SU-DHL-6 (cell line): ENCODE measurements at regions not wholly inside any gene's neighbourhood (a gene's known extent, or its start where the extent isn't known, plus 50 kb on each side); places are given as distances from the start of the nearest gene placed in this dataset.
"Not testable (repeated sequence)": the region's sequence is repeated elsewhere in the genome, so short reads cannot be mapped to it uniquely, and the experiment has no call there.

Experiments used
- H2AFZ ChIP-seq: fragments of 200-600 bp; sonication (generic); 2 replicates; pipeline ENCODE4 v1.6.1; 2014; ENCODE audit warnings: low read depth, mild to moderate bottlenecking, moderate library complexity, mixed read lengths, antibody characterized with exemption, low read length; ENCODE audit not compliant: severe bottlenecking
- H3F3A ChIP-seq: fragments of 200-600 bp; shearing (Covaris generic); 2 replicates; pipeline ENCODE4 v1.6.0; 2016; ENCODE audit warnings: antibody characterized with exemption, mild to moderate bottlenecking; ENCODE audit not compliant: insufficient read depth
- H3K27ac ChIP-seq: fragments of 200-600 bp; sonication (generic); 2 replicates; pipeline ENCODE4 v1.5.1; 2016; ENCODE audit warnings: low read depth, mild to moderate bottlenecking, low read length, moderate library complexity, mixed read lengths
- H3K27me3 ChIP-seq: fragments of 200-600 bp; sonication (generic), shearing (Covaris generic); 2 replicates; pipeline ENCODE4 v1.6.0; 2014; ENCODE audit warnings: mild to moderate bottlenecking, low read length
- H3K36me3 ChIP-seq: fragments of 200-600 bp; sonication (generic); 2 replicates; pipeline ENCODE4 v1.6.1; 2014; ENCODE audit warnings: mild to moderate bottlenecking, low read length, mixed read lengths
- H3K4me2 ChIP-seq: fragments of 300-600, 200-600 bp; shearing (Covaris generic), sonication (generic); 2 replicates; pipeline ENCODE4 v1.6.0; 2014; ENCODE audit warnings: low read length, low read depth, mild to moderate bottlenecking; ENCODE audit not compliant: poor library complexity, severe bottlenecking
- H3K4me3 ChIP-seq: fragments of 200-600 bp; sonication (generic); 2 replicates; pipeline ENCODE4 v1.5.1; 2014; ENCODE audit warnings: antibody characterized with exemption, low read length, mild to moderate bottlenecking, mixed read lengths; ENCODE audit not compliant: insufficient read depth, poor library complexity, severe bottlenecking
- H3K79me2 ChIP-seq: fragments of 200-600 bp; sonication (generic); 2 replicates; pipeline ENCODE4 v1.6.1; 2014; ENCODE audit warnings: mild to moderate bottlenecking, low read length, moderate library complexity; ENCODE audit not compliant: insufficient read depth
- H3K9ac ChIP-seq: fragments of 200-600 bp; sonication (generic); 2 replicates; pipeline ENCODE4 v1.7.0; 2014; ENCODE audit warnings: mild to moderate bottlenecking, low read length
- H3K9me2 ChIP-seq: fragments of 200-600 bp; sonication (generic); replicated peaks from 2 replicates; pipeline ENCODE4 v1.6.1; 2014; ENCODE audit warnings: low read length; ENCODE audit not compliant: insufficient read depth
- H3K9me3 ChIP-seq: fragments of 200-600 bp; sonication (generic); 2 replicates; pipeline ENCODE4 v1.6.1; 2014; ENCODE audit warnings: low read length, mixed read lengths; ENCODE audit not compliant: insufficient read depth
- H4K20me1 ChIP-seq: fragments of 200-600 bp; sonication (generic); 2 replicates; pipeline ENCODE4 v1.6.1; 2014; ENCODE audit warnings: low read depth, mild to moderate bottlenecking, antibody characterized with exemption, low read length, moderate library complexity, mixed read lengths
- CTCF ChIP-seq: fragments of 200-600 bp; sonication (generic); IDR thresholded peaks from one replicate; pipeline ENCODE4 v1.5.1; 2017; ENCODE audit warnings: antibody characterized with exemption, mild to moderate bottlenecking, low read length, moderate library complexity; ENCODE audit not compliant: insufficient read depth, poor library complexity, severe bottlenecking
- EZH2phosphoT487 ChIP-seq: fragments of 200-600 bp; sonication (generic), shearing (Covaris generic); conservative IDR thresholded peaks from 2 replicates; pipeline ENCODE4 v1.6.1; 2018; ENCODE audit warnings: mild to moderate bottlenecking, antibody characterized with exemption, low read length, moderate library complexity, mixed read lengths

- TF ChIP-seq CTCF (no peak), EZH2phosphoT487 (no peak)
- Histone ChIP-seq H3K9ac (no peak overlapping the region), H3K79me2 (no peaks in the 10 kb centered on the region), H3K9me2 (no peaks in the 10 kb centered on the region), H3K4me2 (no peak overlapping the region), H3K4me3 (no peak overlapping the region), H4K20me1 (no peaks in the 10 kb centered on the region), H3F3A (no peaks in the 10 kb centered on the region), H2AFZ (no peak overlapping the region), H3K9me3 (no peaks in the 10 kb centered on the region), H3K27ac (no peak overlapping the region), H3K36me3 (no peaks in the 10 kb centered on the region), H3K27me3 (0 out of 2 replicates have a peak, but pooled peaks cover 3% of the 10 kb centered on the region)
Observed at GRCh38 chr14:106613256-106613655, 1086.9 kb downstream of the TMEM121 start.

GRCh38 chr14:106618471-106618951 lies 1092.1 kb downstream of the TMEM121 start:
- not testable (repeated sequence) for H3K9me3 ChIP-seq, H3K4me2 ChIP-seq, H3F3A ChIP-seq, H3K27me3 ChIP-seq, H3K27ac ChIP-seq, H3K79me2 ChIP-seq, H3K36me3 ChIP-seq, H3K9ac ChIP-seq, H2AFZ ChIP-seq, H3K4me3 ChIP-seq, H3K9me2 ChIP-seq, H4K20me1 ChIP-seq
- TF ChIP-seq CTCF = peak; percentile 99

GRCh38 chr14:106619606-106620005 lies 1093.2 kb downstream of the TMEM121 start:
- Histone ChIP-seq H3K27ac (no peak overlapping the region), H3K79me2 (no peaks in the 10 kb centered on the region), H3K27me3 (no peaks in the 10 kb centered on the region), H3K9me2 (no peaks in the 10 kb centered on the region), H4K20me1 (no peaks in the 10 kb centered on the region), H3F3A (no peaks in the 10 kb centered on the region), H3K4me2 (no peak overlapping the region), H3K4me3 (no peak overlapping the region), H3K9me3 (no peaks in the 10 kb centered on the region), H3K36me3 (no peaks in the 10 kb centered on the region), H3K9ac (no peak overlapping the region), H2AFZ (no peak overlapping the region)
- TF ChIP-seq EZH2phosphoT487 = no peak

- Histone ChIP-seq H3K27me3 (no peaks in the 10 kb centered on the region), H3K9ac (no peak overlapping the region), H4K20me1 (no peaks in the 10 kb centered on the region), H3K4me2 (no peak overlapping the region), H3K36me3 (no peaks in the 10 kb centered on the region), H3F3A (no peaks in the 10 kb centered on the region), H3K4me3 (no peak overlapping the region), H2AFZ (no peak overlapping the region), H3K9me3 (no peaks in the 10 kb centered on the region), H3K79me2 (no peaks in the 10 kb centered on the region), H3K9me2 (no peaks in the 10 kb centered on the region), H3K27ac (no peak overlapping the region)
- TF ChIP-seq EZH2phosphoT487 (no peak), CTCF (no peak)
Observed at GRCh38 chr14:106620368-106620767, 1094.0 kb downstream of the TMEM121 start.
